Vagina (tissue), 2 donors: ENCODE measurements at regions not wholly inside any gene's neighbourhood (a gene's known extent, or its start where the extent isn't known, plus 50 kb on each side); places are given as distances from the start of the nearest gene placed in this dataset.

Source experiments
- CTCF ChIP-seq, 3 experiments: fragments of 450-650 bp in 2 of 3; fragments of 200-600 bp in 1 of 3; sonication (generic) in 1 of 3; IDR thresholded peaks; one replicate each; pipeline ENCODE4 v1.5.1; 2017 to 2019; ENCODE audit warnings: antibody characterized with exemption in 3 of 3, mild to moderate bottlenecking in 2 of 3, moderate library complexity in 2 of 3
- POLR2A ChIP-seq, 2 donors: fragments of 450-650 bp; IDR thresholded peaks; one replicate each; pipeline ENCODE4 v1.6.1; 2017; ENCODE audit warnings: antibody characterized with exemption in 2 of 2, mild to moderate bottlenecking in 2 of 2, moderate library complexity in 2 of 2

GRCh38 chr5:168224085-168224484 is 67.4 kb upstream of the WWC1 start:
- no peak for TF ChIP-seq CTCF (IDR thresholded peaks at IDR 0.05)
- TF ChIP-seq POLR2A (IDR thresholded peaks at IDR 0.05) = no peak
